Spleen (tissue), 11 donors: ENCODE measurements at regions not wholly inside any gene's neighbourhood (a gene's known extent, or its start where the extent isn't known, plus 50 kb on each side); places are given as distances from the start of the nearest gene placed in this dataset.

Experiments
- DNase-seq: peaks from one replicate; pipeline ENCODE4 v3.0.0-alpha.2; 2020
- H3K27ac ChIP-seq, 8 donors: fragments of 200-600 bp; sonication (generic) in 7 of 8; 1 replicate in 4 of 8; 2 replicates in 4 of 8; pipeline versions ENCODE4 v1.5.0 to v1.8.0; 2016 to 2021; ENCODE audit warnings: inconsistent platforms in 4 of 8, mild to moderate bottlenecking in 4 of 8, moderate library complexity in 1 of 8
- H3K27me3 ChIP-seq, 7 donors: fragments of 200-600 bp; sonication (generic) in 6 of 7; replicated peaks in 1 of 7; 1 replicate in 4 of 7; 2 replicates in 3 of 7; pipeline versions ENCODE4 v1.5.0 to v1.8.0; 2016 to 2021; ENCODE audit warnings: inconsistent platforms in 3 of 7, mild to moderate bottlenecking in 1 of 7
- H3K36me3 ChIP-seq, 6 donors: fragments of 200-600 bp; sonication (generic) in 5 of 6; 1 replicate in 4 of 6; 2 replicates in 2 of 6; pipeline versions ENCODE4 v1.5.0 to v1.8.0; 2016 to 2021; ENCODE audit warnings: inconsistent platforms in 2 of 6
- H3K4me1 ChIP-seq, 6 donors: fragments of 200-600 bp; sonication (generic) in 5 of 6; 1 replicate in 3 of 6; 2 replicates in 3 of 6; pipeline versions ENCODE4 v1.5.0 to v1.8.0; 2016 to 2021; ENCODE audit warnings: inconsistent platforms in 3 of 6
- H3K4me3 ChIP-seq, 8 donors: fragments of 200-600 bp; sonication (generic) in 7 of 8; 1 replicate in 4 of 8; 2 replicates in 4 of 8; pipeline versions ENCODE4 v1.5.0 to v1.8.0; 2016 to 2021; ENCODE audit warnings: inconsistent platforms in 4 of 8, mild to moderate bottlenecking in 4 of 8, moderate library complexity in 2 of 8
- H3K9me3 ChIP-seq, 8 donors: fragments of 200-600 bp; sonication (generic) in 7 of 8; 1 replicate in 4 of 8; 2 replicates in 4 of 8; pipeline versions ENCODE4 v1.5.0 to v1.8.0; 2016 to 2021; ENCODE audit warnings: inconsistent platforms in 4 of 8
- CTCF ChIP-seq, 11 experiments: fragments of 200-600 bp in 7 of 11; fragments of 450-650 bp in 4 of 11; sonication (generic) in 4 of 11; IDR thresholded peaks in 8 of 11; conservative IDR thresholded peaks in 3 of 11; 1 replicate in 7 of 11; 2 replicates in 4 of 11; pipeline versions ENCODE4 v1.4.0 to v1.8.0; 2016 to 2021; ENCODE audit warnings: antibody characterized with exemption in 11 of 11, inconsistent platforms in 4 of 11, mild to moderate bottlenecking in 1 of 11
- POLR2A ChIP-seq, 3 donors: fragments of 450-650 bp; IDR thresholded peaks; one replicate each; pipeline ENCODE4 v1.5.1; 2017; ENCODE audit warnings: antibody characterized with exemption in 3 of 3, mild to moderate bottlenecking in 1 of 3
- POLR2AphosphoS5 ChIP-seq, 3 donors: sonication (generic); formaldehyde crosslinking; IDR thresholded peaks; one replicate each; pipeline ENCODE4 v1.5.1; 2017; ENCODE audit warnings: antibody characterized with exemption in 3 of 3
- WGBS, 5 donors: extraction: QIAGEN DNeasy Blood & Tissue Kit in 3 of 5; methylation state at CpG; one replicate each; pipeline versions ENCODE4 v1.1.5 to v1.1.7; 2013 to 2018; 5-methylcytosine and 5-hydroxymethylcytosine counted together
- intact Hi-C: fragments of 100-400 bp; cut with DNase I; formaldehyde crosslinking; loops from one replicate; pipeline ENCODE4 v1.15.0; 2023; ENCODE audit warnings: low total_unique reads
- donor health status: healthy with polysubstance abuse.
- donor health status: DM: no; HTN: no; CAD: no; lungs with moderate emphysema.
- donor health status: DM: no; HTN: no; CAD: no.
- donor health status: Bipolar disorder and iron deficiency.
- donor health status: healthy.
- donor health status: DM: no; HTN: no; CAD: no.
- donor health status: DM: yes; HTN: yes; CAD: no.

- peaks cover 0 to 8% (median 0%) of the 10 kb centered on the region in 8 donors for H3K9me3 ChIP-seq
- intact Hi-C loops, result no loop called here
- H3K27me3 ChIP-seq, result peaks cover 0 to 20% (median 0%) of the 10 kb centered on the region in 7 donors
- DNase-seq, result no peak
- H3K27ac ChIP-seq, result no peak overlapping the region
- no peaks in the 10 kb centered on the region for H3K4me1 ChIP-seq
- 75 to 90% (median 85%) methylated on average over 5 of the region's 5 CpGs for WGBS, 5 donors
- TF ChIP-seq POLR2AphosphoS5 (IDR thresholded peaks at IDR 0.05), result no peak
- no peak for TF ChIP-seq POLR2A (IDR thresholded peaks at IDR 0.05)
- TF ChIP-seq CTCF (IDR thresholded peaks at IDR 0.05 in 8 of 11, conservative IDR thresholded peaks at IDR 0.05 in 3 of 11), result no peak
- H3K36me3 ChIP-seq, result no peaks in the 10 kb centered on the region
- no peak overlapping the region for H3K4me3 ChIP-seq
Observed at GRCh38 chr10:45091968-45092367, 91.2 kb downstream of the ZNF22 start.

- H3K27ac ChIP-seq, result no peak overlapping the region
- no peaks in the 10 kb centered on the region for H3K36me3 ChIP-seq
- peaks cover 0 to 4% (median 0%) of the 10 kb centered on the region in 8 donors for H3K9me3 ChIP-seq
- H3K27me3 ChIP-seq, result peaks cover 0 to 27% (median 0%) of the 10 kb centered on the region in 7 donors
- WGBS, 5 donors, result 76 to 93% (median 88%) methylated on average over 6 of the region's 6 CpGs
- no peak for DNase-seq
- no peaks in the 10 kb centered on the region for H3K4me1 ChIP-seq
- no peak overlapping the region for H3K4me3 ChIP-seq
- intact Hi-C loops, result no loop called here
- TF ChIP-seq POLR2A (IDR thresholded peaks at IDR 0.05) (no peak), CTCF (IDR thresholded peaks at IDR 0.05 in 8 of 11, conservative IDR thresholded peaks at IDR 0.05 in 3 of 11) (no peak), POLR2AphosphoS5 (IDR thresholded peaks at IDR 0.05) (no peak)
Observed at GRCh38 chr10:45093945-45094344, 93.2 kb downstream of the ZNF22 start.

- Histone ChIP-seq H3K4me3 (no peak overlapping the region), H3K27ac (no peak overlapping the region), H3K36me3 (no peaks in the 10 kb centered on the region), H3K27me3 (peaks cover 0 to 21% (median 0%) of the 10 kb centered on the region in 7 donors), H3K4me1 (no peaks in the 10 kb centered on the region), H3K9me3 (peaks cover 0 to 4% (median 0%) of the 10 kb centered on the region in 8 donors)
- intact Hi-C loops, result no loop called here
- TF ChIP-seq POLR2AphosphoS5 (IDR thresholded peaks at IDR 0.05), result no peak
- 68 to 81% (median 75%) methylated on average over 3 of the region's 3 CpGs for WGBS, 5 donors
- no peak for DNase-seq
Observed at GRCh38 chr10:45095286-45095685, 94.6 kb downstream of the ZNF22 start.

GRCh38 chr10:45096001-45096400 lies 95.3 kb downstream of the ZNF22 start:
- H3K4me3 ChIP-seq, result no peak overlapping the region
- no peak overlapping the region for H3K27ac ChIP-seq
- DNase-seq, result no peak
- TF ChIP-seq POLR2A (IDR thresholded peaks at IDR 0.05) (no peak), POLR2AphosphoS5 (IDR thresholded peaks at IDR 0.05) (no peak), CTCF (IDR thresholded peaks at IDR 0.05 in 8 of 11, conservative IDR thresholded peaks at IDR 0.05 in 3 of 11) (no peak)
- peaks cover 0 to 21% (median 0%) of the 10 kb centered on the region in 7 donors for H3K27me3 ChIP-seq
- peaks cover 0 to 4% (median 0%) of the 10 kb centered on the region in 8 donors for H3K9me3 ChIP-seq
- no peaks in the 10 kb centered on the region for H3K36me3 ChIP-seq
- 50 to 85% (median 72%) methylated on average over 3 of the region's 3 CpGs for WGBS, 5 donors
- intact Hi-C loops, result no loop called here
- no peaks in the 10 kb centered on the region for H3K4me1 ChIP-seq

- no peak overlapping the region for H3K27ac ChIP-seq
Observed at GRCh38 chr10:45100429-45100828, 99.7 kb downstream of the ZNF22 start.

More at GRCh38 chr10:45100429-45100828, 99.7 kb downstream of the ZNF22 start:
- Histone ChIP-seq H3K36me3 (no peaks in the 10 kb centered on the region), H3K4me3 (no peak overlapping the region), H3K27me3 (peaks cover 0 to 25% (median 0%) of the 10 kb centered on the region in 7 donors), H3K9me3 (peaks cover 0 to 4% (median 0%) of the 10 kb centered on the region in 8 donors), H3K4me1 (no peaks in the 10 kb centered on the region)
- no peak for DNase-seq
- intact Hi-C loops, result no loop called here
- WGBS, 5 donors, result 42 to 62% (median 47%) methylated on average over 4 of the region's 4 CpGs
- no peak for TF ChIP-seq POLR2A (IDR thresholded peaks at IDR 0.05)
- no peak for TF ChIP-seq CTCF (IDR thresholded peaks at IDR 0.05 in 8 of 11, conservative IDR thresholded peaks at IDR 0.05 in 3 of 11)
- no peak for TF ChIP-seq POLR2AphosphoS5 (IDR thresholded peaks at IDR 0.05)
